DND-41 (cell line): ENCODE measurements at regions not wholly inside any gene's neighbourhood (a gene's known extent, or its start where the extent isn't known, plus 50 kb on each side); places are given as distances from the start of the nearest gene placed in this dataset.

ENCODE experiments used
- CTCF ChIP-seq: IDR thresholded peaks from 2 replicates; pipeline ENCODE4 v1.5.1; 2012; ENCODE audit warnings: borderline replicate concordance, low read length, moderate library complexity, mild to moderate bottlenecking; ENCODE audit not compliant: poor library complexity, severe bottlenecking; ENCODE audit errors: extremely low read depth
- EZH2 ChIP-seq: IDR thresholded peaks from 3 replicates; pipeline ENCODE4 v1.6.1; 2012; ENCODE audit warnings: borderline replicate concordance, low read depth, mild to moderate bottlenecking, moderate library complexity, low read length, inconsistent platforms; ENCODE audit not compliant: severe bottlenecking

GRCh38 chr6:114783083-114783482 is 440.3 kb upstream of the HS3ST5 start:
- TF ChIP-seq CTCF (no peak), EZH2 (no peak)
